Mesenteric fat pad (tissue), 1 donor: ENCODE measurements at regions not wholly inside any gene's neighbourhood (a gene's known extent, or its start where the extent isn't known, plus 50 kb on each side); places are given as distances from the start of the nearest gene placed in this dataset.
A peak's percentile ranks its signal among the peaks of the same experiment; 100 is the strongest.

ENCODE experiments used
- DNase-seq: peaks from one replicate; pipeline ENCODE4 v3.0.0-alpha.2; 2020; ENCODE audit warnings: low spot score
- donor health status: DM: yes; HTN: yes; CAD: no.

DNA sequence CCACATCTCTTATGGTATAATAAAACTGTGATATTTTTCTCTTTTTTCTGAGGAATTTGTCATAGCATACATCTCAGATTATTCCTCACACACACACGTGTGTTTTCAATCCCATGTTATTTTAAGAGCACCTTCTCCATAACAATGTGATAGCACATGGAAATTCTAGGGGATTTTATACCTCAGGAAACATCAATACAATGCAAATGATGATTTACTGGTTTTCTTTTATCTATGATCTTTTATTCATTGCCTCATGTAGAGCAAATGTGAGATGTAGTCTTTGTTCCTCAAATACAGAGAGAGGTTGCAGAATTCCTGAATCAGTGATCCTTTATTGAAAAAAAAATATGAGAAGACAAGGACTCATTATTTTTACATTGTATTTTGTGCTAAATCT, 128.3 kb upstream of the ROBO1 start:
- DNase-seq, result no peak

DNA sequence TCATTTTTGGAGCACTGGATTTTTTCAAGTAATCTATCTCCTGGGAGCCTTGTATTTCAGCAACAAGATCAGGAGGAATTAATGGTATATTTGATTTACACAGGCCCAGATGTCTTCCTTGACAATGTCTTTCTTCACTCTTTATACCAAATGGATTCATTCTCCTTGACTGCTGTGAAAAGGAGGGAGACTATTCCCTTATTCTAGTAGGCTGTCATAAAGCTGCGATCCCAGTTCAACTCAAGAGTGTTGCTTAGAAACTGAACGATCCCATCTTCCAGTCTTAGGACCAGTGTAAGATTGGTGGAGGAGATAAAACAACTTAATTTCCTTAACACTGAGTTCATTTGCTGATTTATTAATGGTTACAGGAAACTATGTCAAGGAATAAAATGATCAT, 119.4 kb upstream of the ROBO1 start:
- no peak for DNase-seq

DNA sequence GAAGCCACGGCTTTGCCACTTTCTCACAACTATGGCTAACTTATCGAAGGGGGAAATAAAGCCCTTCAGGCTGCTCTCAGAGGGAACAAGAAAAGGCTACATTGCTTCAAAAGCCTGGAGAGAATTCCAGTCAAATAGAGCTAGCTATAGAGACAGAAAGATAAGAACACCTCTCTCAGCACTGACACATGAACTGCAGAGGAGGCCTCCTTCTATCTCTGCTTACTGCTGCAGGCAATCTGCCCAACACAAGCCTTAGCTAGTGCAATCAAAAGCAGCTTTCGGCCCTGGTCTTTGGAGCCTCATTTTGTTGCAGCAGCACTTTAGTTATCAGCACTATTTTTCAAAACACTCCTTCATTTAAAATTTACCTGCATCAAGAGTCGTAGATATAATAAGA, 118.4 kb upstream of the ROBO1 start:
- no peak for DNase-seq

DNA sequence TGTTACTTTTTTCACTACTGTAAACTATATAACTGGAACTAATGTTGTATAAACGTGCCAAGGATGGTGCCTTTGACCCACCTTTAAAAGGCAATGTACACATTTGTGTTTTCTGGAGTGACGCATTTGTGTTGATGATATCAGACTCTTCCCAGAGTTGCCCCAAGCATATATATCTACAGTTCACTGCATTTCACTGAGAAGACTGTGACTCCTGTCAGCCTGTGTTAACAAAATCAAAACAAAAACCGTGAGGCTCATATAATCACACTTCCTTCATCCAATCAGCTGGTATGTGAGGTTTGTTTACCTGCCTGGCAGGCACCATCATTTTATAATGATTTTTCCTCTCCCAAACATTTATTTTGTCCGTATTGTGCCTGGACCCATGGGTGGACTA, 117.6 kb upstream of the ROBO1 start:
- no peak for DNase-seq

DNA sequence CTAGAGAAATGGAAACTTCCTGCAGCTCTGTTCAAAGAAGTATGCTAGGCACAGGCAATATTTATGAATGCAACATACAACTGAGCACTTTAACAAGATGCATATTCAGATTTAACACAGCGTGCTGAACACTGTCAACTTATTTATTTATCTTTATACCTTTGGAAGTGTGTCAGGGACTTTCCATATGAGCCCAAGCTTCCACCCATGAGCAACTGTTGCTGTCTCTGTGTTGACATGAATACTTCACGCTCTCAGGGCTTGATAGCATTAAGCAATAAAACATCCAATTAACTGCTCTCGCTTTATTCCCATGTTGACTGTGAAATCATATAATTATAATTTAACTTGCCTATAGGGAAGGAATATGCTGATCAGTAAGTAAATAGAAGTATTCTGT, 116.6 kb upstream of the ROBO1 start:
- no peak for DNase-seq

DNA sequence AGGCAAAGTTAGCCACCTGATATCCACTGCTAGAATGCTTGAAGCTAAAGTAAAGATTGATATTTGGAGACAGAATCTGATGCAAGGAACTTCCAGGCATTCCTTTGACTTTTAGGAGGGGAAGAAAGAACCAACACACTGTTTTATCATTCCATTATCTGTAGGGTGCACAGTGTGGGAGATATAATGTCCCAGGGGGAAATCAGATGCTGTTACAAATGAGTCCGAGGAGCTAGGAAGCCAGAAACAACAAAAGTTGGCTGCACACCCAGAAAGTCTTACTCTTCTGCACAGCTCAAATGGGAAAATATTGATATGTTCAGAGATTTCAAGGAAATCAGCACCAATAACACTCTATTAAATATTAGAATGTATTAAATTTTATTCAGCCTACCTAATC, 113.6 kb upstream of the ROBO1 start:
- DNase-seq, result no peak

DNA sequence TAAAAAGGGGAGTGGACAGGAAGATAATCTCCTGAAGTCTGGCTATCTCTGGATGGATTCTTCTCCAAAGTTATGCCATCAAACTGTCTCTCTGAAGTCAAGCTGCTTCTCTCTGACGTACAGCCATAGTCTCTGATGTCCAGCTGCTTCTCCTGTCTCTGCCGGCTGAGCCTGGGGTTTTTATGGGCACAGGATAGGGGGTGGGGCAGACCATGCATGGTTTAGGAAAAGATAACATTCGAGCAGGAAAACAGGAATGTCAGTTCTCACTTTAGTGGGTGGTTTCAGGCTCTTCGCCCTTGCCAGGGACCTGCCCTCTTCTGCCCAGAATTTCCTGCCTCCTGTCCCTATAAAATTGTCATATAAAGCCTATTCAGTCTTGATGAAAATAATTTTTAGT, 110.9 kb upstream of the ROBO1 start:
- DNase-seq, result no peak

DNA sequence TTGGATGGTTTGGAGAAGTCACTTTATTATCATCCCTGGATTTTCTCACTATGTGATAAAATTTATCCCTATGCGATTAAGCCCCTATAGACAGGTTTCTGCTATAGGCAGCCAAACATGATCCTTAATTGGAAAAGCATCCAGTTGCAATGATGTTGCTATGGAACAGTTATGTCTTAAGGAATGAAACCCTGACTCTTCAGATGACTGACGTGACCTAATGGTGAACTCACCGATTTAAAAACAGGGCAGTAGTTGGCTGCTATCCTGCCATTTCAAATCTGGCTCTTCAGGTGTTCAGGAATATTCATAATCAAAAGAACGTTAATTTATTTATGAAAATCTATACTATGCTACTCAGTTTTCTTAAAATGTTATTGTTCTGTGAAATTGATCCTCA, 106.8 kb upstream of the ROBO1 start:
- DNase-seq, result no peak

DNA sequence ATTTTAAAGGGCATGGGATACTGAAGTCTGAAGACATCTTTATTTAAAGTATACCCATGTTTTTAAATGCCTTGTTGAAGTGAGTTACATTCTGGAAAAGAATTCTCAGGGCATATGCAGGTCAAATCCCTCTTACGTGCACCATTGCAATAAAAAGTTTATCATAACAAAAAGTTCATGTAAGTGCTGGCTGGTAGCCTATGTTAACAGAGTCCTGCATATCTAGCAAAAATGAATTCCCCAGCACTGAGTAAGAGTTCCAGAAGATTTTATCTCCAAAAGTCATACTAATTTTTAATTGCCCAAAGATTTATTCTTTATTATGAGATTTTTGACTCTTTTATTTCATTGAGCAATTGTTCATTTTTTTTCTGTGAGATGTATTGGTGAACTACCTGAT, 104.7 kb upstream of the ROBO1 start:
- no peak for DNase-seq

DNA sequence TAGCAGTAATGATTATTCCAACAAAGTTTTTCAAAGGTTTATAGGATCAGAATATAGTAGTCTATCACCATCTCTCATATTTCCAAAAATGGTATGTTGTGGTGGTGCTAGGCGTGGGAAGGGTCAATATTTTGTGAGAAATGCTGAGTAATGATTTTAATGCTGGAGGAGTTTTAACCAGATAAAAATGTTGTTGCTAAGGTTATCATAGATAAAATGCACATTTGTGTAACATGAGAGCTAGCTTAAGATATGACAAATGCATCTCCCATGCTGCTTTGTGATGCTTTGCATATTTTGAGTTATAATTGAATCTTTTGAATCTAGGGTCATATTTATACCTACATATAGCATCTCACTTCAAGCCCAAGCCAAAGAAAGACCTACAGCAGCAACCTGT, 103.9 kb upstream of the ROBO1 start:
- DNase-seq, result no peak

DNA sequence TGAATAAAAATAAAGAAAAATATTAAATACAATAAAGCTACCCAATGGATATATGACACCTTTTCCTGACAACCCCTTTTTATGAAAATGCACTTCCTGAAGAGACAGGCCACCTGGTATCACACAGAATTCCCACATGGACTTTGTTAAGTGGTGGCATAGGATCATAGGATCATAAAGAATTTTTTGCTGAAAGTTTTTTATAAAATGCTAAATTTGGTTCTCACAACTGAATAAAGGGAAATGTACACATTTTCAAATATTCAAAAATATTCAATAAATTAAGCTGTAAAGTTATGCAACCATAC, 102.5 kb upstream of the ROBO1 start:
- no peak for DNase-seq

DNA sequence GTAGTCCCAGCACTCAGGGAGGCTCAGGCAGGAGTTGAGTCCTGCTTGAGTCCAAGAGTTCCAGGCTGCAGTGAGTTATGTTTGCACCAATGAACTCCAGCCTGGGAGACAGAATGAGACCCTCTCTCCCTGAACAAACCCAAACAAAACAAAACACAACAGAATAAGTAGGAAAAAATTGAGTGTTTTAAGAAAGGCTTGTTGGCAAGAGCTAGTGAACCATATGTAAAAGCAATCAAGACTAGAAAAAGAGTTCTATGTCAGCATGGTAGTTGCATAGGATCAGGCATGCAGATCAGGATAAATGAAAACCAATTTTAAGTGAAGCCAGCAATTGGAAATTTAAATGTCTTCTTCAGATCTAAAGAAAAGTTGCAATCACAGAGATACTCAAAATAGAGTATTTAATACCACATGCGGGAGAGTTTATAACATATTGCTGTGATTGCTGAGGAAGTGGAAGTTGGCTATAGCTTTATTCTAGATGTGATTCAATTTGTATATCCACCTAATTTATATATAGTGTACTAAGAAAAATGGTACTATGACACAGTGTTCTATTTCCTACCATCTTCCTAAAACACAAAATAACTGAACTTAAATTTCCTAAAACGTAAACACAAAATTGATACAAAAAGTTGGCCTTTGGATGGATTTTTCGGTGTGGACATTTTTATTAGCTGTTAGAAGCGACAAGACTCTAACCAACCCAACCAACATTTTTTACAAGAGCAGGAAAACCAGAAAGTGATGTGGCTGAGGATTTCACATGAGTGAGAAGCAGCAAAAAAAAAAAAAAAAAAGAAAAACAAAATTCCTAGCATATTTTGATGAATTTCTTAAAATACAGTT, 101.9 kb upstream of the ROBO1 start:
- DNase-seq, result no peak

DNA sequence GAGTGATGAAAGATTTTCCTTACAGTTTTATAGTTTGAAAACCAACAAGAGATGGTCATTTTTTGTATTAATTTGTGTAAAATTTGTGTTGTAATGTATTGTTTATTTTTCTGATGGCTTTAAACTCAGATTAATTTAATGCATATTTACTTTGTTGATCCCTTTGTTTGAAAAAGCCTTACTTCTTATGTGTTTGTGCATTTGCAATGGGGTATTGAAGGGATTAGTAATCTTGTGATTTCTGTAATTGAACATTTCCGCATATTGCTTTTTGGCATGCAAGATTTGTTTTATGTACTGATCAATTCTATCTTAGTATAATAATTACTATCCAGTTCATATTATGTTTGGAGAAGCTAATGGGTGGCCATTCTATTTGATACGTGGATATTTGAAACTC, 98.4 kb upstream of the ROBO1 start:
- no peak for DNase-seq

DNA sequence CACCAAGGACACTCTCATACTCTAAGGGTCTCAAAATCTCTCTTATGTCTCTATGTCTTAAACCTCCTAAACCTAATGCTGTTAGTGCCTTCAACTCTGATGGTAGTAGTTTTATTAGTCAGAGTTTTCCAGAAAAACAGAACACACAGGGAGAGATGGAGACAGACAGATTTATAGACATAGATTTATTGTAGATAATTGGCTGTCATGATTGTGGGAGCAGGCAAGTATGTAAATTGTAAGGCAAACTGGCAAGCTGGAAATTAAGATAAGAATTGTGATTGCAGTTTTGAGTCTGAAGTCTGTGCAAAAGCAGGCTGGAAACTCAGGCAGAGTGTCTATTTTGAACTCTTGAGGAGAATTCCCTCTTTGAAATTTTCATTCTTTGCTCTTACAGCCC, 96.3 kb upstream of the ROBO1 start:
- no peak for DNase-seq

DNA sequence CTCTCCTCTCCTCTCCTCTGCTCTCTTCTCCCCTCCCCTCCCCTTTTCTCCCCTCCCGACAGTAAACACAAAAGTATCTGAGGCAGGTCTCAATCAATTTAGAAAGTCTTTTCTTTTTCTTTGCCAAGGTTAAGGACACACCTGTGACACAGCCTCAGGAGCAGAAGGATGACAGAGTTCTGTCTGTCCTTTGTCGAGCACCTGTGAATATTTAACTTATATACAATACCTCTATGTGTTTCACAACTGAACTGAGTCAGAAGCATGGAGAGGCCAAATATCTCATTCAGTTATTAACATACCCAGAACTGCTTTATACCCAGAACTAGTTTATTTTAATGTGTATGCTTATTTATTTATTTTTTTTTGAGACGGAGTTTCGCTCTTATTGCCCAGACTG, 81.1 kb upstream of the ROBO1 start:
- DNase-seq, result no peak

DNA sequence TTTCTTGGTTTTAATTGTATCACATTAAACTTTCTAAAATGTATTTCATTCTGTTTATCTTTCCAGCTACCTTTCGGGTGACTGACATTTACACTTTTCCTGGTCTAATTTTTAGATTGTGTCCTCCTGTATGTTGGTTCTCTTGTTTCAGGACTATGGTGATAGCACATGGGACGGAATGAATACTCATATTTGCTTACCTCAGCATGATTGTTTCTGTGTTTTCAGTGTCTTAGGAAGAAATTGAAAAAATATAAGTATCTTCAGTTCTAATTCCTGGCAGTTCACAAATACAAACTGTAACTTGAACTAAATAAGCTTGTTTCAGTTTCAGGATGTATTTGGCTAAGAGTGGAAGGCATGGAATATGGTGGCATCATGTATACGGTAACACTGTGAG, 80.1 kb upstream of the ROBO1 start:
- no peak for DNase-seq

DNA sequence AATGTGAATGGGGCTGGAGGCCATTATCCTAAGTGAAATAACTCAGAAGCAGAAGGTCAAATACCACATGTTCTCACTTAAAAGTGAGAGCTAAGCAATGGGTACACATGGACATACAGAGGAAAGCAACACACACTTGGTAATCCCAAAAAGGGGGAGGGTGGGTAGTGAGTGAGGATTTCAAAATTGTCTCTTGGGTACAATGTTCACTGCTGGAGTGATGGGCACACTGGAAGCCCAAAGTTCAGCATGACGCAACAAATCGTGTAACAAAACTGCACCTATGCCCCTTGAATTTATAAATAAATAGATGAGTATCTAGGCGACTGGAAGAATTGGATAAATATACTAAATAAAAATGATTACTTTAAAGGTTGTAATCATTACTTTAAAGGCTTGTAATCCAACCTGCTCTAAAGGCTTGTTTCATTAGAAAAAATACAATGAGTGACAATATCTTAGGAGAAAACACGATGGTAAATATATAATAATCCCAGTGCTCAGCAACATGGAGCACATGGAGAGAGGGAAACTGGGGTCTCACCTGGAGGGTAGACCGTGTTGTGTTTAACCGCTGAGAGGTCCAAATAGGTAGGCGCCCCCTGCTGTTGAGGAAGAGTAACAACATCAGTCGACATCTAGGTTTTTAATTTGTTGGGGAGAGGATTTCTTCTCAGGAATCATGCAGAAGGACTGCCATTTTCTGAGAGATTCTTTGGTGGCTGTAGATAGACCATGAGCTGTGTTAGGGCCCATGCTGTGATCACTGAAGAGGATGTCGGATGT, 78.5 kb upstream of the ROBO1 start:
- DNase-seq, result no peak

DNA sequence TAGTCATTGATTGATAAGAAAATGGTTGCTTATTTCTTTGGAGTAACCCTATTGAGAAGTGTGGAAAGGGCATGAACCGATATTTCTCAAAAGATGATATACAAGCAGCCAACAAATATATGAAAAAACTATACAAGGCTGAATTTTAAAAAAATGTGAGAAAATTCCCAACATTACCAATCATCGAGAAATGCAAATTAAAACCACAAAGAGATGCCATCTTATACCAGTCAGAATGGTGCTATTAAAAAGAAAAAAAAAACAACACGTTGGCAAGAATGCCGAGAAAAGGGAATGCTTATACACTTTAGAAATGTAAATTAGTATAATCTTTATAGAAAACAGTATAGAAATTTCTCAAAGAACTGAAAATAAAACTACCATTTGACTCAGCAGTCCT, 77.7 kb upstream of the ROBO1 start:
- DNase-seq, result no peak

DNA sequence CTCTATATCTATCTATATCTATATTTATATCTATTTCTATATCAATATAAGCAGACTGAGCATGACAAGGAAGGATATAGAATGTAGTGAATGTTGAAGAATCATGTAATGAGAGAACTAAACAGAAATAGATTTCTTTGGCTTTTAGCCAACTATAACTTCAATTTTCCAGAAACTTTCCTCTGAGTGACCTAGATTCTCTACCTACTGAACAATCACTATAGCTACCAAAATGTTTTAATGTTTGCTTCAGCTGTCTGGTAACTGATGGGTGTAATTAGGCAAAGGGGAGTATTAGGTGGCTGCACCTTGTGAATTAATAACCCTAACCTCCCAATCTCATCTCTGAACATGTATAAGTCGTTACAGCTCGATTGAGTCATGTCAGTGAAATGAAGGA, 76.4 kb upstream of the ROBO1 start:
- no peak for DNase-seq

DNA sequence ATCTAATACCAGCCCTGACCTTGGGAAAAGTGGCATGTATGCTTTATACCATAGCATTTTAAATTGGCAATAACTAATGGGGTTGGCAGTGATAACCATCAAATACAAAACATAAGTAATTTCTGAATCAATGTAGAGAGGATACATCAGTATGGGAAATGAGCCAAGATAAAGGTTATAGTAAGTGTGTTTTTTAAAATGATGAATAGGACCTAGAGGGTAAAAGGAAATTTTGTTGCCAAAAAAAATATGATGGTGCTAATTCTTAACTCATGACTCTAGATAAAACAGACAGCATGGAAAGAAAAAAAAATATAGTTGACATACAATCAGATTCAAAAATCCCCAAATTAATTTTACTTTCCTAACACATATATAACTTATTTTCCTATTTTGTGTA, 75.4 kb upstream of the ROBO1 start:
- DNase-seq, result no peak

DNA sequence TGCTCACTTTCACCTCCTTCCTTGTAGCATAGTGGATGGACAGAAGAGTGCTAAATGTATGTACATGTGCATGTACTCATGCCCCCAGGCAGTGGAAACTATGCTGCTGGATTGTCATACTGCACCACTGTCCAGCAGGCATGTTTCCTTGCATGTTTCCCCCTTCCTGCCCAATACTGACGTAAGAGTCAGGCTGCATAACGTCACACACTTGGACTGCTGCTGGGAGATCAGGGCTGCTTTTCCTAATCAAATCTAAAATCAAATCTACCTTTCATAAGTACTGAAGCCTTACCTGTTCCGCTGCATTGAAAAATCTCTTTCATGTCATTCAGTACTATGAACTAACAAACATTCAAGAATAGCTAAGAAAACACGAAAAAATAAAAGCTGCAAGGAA, 67.9 kb upstream of the ROBO1 start:
- no peak for DNase-seq

DNA sequence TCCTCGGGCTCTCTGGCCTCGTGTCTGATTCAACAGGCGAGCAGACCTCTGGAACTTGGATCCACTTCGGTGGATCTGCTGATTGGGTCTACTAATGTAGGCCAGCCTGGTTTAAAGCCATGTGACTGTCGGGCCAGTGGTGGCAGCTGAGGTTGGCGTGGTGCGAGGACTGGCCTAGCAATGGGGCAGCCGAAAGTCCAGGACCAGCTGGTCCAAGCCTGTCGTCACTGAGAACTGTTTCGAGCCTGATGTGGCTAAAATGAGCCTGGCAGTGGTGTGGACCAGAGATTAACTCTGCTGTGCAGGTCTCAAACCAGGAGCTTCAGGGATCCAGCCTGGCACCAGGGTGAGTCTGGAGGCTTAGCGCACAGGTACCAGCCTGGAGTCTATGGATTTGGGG, 56.4 kb upstream of the ROBO1 start:
- DNase-seq, result peak; percentile 81

DNA sequence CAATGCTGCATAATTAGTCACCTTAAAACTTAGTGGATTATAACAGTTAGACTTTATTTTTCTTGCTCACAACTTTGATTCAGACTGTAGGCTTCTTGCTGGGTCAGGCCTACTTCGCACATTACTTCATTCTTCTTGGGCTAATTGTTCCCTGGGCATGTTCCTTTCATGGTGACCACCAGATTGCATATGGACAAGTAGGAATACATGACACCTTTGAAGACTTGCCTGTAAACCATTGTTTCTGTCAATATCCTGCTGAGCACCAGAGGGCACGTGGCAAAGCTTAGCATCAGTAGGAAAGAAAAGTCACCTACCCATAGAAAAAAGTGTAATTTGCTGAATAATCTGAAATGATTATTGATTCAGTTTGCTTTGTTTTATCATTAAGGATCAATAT, 54.3 kb upstream of the ROBO1 start:
- no peak for DNase-seq
